ENCODE measurements at regions not wholly inside any gene's neighbourhood (a gene's known extent, or its start where the extent isn't known, plus 50 kb on each side); places are given as distances from the start of the nearest gene placed in this dataset.
"Not testable (repeated sequence)": the region's sequence is repeated elsewhere in the genome, so short reads cannot be mapped to it uniquely, and the experiment has no call there.

DNA sequence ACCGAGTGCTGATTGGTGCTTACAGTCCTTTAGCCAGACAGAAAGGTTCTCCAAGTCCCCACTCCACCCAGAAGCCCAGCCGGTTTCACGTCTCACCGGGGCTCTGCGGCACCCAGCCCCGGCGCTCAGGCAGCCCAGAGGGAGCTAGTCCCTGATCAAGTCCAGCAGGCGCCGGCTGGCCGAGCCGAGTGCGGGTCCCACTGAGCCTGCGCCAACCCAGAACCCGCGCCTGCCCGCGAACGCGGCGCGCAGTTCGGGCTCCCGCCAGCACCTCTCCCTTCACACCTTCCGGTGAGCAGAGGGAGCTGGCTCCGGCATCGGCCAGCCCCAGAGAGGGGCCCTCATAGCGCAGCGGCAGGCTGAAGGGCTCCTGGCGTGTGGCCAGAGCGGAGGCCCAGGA, 481.6 kb upstream of the CHD1 start:
- DNase-seq = not testable (repeated sequence)

DNA sequence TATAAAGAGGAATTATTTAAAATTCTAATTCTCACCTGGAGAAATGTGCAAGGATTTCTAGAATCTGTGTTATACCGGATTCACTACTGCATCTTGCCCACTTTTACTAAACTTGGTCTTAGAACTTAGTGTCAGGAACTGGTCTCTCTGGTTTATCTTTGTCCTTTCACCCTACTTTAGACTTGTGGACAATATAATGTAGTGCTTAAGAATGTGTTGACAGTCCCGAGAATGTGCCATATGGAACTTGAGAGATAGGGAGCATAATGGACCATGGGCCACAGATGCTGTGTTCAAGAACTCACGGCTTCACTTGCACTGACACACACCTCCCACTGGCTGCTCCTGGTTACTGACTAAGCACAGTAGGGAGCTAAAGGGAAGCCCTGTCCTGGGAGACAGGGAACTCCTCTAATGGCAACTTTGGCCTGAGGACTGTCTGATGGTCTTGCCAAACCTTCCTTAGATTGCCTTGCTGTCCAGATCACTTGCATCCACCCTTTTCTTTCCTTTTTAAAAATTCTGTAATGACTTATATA, 476.0 kb upstream of the CHD1 start:
- DNase-seq = not testable (repeated sequence)

DNA sequence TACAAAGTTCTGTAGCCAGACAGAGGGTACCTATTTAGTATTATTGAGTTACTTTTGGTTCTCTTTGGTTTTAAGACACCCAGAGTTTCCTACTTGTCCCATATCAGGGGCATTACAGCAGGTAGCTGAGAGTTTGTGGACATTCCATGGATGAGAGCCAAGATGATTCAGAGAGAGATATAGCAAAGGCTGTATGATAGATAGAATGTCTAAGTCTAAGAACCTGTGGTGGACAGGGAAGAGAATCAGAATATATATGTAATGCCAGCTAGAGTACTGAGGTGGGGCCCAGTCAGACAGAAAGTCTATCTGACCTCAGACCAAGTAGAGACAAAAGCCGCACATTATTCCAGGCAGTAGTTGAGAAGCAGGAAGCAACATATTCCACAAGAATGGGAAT, 471.8 kb upstream of the CHD1 start:
- DNase-seq = not testable (repeated sequence)

DNA sequence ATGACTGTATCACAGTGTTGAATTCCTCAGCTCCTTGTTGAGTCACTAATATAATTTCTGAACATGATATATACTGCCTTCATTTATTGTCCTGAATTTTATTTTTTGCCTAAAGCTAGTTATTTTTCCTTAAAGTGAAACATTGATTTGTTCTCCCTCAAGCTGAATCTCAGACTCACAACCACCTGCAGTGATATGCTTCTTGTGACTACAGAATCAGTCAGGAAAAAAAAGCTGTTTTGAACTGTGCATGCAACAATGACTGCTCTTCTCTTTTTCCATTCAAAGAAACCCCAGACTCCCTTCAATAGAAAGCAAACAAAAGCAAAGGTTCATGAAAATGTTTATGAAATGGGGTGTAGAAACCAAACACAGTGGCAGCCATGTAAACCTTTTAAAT, 470.2 kb upstream of the CHD1 start:
- no peak for DNase-seq

DNA sequence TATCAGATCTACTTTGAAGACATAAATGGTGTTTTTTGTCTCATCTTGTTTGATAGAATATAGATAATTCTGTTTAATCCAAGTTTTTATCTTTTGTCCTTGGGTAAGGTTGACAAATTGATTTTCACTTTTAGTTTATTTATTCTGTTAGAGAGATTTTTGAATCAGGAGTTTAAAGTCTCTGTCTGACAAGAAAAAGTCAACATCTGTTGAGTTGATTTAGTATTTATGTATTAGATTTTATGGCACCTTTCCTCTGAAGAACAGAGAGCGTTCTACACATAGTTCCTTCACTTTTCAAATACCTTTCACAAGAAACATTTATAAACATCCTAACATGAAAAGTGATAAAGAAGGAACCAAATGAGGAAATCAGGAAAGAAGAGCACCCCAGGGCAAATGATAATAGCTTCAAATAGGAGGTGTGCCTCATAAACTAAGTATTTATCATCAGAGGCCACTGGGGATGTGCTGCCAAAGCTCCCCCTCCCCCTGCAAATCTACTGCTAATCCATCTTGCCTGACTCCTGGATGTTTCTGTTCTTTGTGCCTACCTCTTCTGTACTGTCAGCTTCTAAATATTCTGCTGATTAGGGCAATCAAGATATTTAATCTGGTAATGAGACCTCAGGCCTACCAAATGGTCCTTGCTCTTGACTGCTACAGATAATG, 457.7 kb upstream of the CHD1 start:
- no peak for DNase-seq

DNA sequence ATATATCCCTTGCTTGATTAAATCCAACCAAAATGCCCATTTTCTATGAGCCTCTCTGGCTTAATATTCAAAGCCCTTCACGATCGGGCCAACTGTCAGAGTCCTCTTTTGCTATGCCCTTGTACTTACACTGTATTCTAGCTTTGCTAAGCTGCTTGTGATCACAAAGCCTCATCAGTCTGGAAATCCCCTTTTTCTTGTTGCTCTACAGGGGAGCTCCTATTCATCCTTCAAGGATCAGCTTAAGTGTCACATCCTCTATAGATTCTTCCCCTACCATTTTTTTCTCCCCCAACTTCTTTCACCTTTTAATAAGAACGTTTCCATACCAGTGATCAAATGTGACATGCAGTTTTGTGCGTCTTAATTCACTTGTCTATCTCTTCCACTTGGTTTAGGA, 450.4 kb upstream of the CHD1 start:
- DNase-seq = no peak

DNA sequence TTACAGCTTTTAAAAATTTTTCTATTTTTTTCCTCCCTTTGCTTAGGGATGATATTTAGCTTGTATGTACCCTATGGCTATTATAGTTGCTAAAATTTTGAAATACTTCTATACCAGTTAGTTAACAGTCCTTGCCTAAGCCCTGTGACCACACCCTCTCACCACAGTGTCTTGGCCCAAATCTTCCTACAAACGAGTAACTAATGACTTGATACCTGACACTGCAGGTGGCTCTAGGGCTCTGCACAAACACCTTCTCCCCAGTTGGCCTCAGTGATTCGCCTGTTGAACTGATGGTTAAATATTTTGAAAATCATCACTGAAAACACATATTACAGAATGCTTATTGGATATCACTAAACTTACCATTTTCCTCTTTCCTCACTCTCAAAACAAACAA, 449.6 kb upstream of the CHD1 start:
- DNase-seq = no peak

DNA sequence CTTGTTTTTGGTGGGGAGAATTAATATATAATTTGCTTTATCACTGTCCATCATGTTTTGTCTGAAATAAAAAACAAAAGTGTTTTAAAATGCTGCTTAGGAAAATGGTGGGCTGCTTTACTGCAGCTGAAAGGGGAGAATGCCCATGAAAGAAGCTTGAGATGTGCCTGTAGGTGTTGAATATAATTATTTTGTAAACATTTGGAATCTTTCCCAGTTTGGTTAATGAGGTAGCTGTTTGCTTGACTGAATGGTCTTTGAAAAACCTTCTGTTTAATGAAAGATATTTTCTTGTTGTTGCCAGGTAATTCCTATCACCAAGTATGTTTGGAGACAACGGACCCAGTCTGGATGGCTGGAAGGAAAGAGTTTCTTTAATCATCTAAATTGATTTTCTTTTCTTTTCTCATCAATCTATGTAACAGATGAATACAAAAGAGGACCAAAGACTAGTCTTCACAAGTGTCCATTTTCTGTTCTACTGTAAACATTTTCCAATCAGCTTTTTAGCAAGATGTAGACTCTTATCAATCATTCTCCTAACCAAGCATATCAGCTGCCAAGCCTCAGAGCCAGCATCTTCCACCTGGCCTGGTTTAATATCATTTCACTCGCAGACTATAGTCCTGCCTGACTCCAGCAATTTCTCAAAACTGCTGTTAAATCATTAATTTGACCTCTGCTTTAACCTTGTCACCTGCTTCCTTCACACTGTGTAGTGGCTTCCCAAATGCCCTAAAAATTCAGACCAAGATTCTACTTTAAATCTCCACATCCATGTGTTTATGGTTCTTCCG, 441.2 kb upstream of the CHD1 start:
- peak; percentile 94 for DNase-seq

DNA sequence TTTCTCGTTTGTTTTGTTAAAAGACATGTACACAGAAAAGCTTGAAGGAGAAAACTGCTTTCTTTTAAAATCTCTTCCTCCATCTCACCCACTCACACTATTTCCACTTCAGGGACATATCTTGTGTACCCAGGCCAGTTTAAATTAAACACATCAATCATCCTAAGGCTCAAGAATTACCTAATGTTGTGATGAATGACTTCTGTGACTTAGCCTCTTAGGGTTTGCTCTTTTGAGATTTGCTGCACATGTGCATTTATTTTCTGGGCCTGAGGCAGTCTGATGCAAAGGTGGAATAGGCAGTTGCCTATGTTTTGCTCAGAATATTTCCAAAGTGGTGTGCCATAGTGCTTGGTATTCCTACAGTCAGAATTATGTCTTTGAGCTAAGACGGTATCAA, 439.9 kb upstream of the CHD1 start:
- no peak for DNase-seq

DNA sequence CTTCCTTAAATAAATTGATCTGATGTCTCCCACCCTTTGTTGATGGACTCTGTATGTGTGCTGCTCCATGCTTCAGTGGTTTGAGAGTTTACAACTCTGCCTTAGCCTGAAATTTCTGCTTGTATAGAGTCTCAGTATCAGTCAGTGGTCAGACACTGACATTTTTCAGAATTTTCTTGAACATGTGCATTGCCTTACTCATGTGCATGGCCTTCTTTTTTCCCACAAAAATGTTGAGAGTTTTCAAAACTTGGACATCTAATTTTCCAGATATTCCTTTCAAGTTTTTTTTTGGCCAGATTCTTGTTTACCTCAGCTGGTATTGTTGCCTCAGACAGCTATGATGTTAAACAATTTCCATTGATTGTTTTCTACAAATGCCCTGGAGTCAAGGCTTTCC, 427.1 kb upstream of the CHD1 start:
- DNase-seq = no peak

DNA sequence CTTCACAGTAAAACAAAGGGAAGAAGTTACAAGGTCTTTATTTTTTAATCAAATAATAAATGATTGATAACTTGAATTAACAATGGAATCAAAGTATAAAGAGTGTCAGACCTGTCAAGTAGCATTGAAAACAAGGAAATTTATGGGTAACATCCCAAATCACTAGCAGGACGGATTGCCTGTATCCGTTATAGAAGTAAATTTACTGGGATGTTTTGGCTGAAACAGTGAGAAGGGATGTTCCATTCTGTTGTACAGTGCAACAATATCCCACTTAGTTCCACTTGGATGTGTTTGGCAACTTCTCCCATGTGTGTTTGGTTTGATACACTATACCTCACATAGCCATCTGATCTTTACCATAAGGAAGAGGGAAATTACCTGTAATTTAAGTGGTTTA, 421.0 kb upstream of the CHD1 start:
- peak; percentile 34 for DNase-seq

DNA sequence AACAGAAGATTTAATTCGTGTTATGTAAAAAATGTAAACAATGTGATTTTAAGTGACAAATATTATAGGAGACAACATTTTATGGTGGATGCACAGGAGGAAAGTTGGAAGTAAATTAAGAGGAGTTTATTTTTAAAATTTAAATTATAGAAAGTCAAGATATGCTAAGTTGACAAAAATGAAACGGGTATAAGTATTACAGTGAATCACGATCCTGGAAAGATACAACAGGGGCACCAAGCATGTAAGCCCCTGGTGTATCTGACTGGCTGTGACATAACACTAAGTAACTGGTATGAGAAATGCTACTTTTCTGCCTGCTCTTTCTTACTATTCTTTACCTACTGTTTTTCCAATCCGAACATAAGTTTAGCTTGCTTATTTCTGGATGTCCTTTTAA, 419.8 kb upstream of the CHD1 start:
- DNase-seq = no peak

DNA sequence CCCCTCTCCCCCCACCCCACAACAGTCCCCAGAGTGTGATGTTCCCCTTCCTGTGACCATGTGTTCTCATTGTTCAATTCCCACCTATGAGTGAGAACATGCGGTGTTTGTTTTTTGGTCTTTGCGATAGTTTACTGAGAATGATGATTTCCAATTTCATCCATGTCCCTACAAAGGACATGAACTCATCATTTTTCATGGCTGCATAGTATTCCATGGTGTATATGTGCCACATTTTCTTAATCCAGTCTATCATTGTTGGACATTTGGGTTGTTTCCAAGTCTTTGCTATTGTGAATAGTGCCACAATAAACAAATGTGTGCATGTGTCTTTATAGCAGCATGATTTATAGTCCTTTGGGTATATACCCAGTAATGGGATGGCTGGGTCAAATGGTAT, 411.0 kb upstream of the CHD1 start:
- DNase-seq = not testable (repeated sequence)

DNA sequence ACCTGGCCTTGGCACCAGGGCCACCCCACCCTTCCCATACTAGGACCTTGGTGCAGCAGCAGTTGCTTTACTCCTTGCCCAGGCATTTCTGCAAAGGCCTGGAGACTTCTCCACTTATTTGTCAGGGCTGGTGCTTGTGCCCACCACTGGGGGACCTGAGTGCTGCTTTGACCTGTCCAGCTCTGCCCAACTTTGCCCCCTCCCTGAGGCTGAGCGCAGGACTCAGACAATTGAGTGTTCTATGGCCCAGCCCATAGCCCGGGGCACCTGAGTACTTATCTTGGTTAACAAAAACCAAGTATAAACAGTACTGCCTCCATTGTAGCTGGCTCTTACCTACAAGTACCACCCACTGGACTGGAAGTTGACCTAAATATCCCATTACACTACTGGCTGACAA, 406.1 kb upstream of the CHD1 start:
- no peak for DNase-seq

DNA sequence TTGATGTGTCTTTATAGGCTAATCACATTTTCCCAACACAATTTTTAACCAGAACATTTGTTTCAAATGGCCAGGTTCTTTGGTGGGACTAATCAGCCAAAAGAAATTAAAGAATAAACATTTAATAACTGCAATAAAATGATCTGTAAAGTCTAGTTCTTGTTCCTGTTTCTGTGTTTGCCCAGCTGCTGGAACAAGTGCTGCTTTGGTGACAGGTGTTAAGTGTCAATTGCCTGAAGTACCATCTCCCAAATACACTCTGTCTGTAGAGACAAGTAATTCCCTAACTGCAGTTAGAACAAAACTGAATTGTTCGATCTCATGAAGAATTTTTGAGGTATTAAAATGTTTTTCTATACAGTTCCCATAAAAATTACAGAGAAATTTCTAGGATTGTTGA, 402.3 kb upstream of the CHD1 start:
- peak; percentile 83 for DNase-seq

DNA sequence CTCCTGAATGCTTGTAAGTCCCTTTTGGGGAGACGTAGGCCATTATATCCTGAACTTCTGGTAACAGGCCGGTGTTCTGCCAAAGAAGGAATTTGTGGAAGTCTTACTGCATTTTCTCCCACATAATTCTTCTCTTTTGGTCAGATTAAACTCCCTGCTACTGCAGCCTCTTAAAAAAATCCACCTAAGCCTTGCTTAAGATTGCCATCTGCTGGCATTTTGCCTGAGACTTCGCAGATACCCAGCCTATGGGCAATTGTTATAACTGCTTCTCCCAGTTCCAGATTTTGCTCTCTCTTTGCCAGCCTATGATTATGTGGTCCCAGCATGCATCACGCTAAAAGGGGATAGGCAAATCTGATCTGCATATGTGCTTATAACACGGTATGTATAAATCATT, 391.6 kb upstream of the CHD1 start:
- no peak for DNase-seq

DNA sequence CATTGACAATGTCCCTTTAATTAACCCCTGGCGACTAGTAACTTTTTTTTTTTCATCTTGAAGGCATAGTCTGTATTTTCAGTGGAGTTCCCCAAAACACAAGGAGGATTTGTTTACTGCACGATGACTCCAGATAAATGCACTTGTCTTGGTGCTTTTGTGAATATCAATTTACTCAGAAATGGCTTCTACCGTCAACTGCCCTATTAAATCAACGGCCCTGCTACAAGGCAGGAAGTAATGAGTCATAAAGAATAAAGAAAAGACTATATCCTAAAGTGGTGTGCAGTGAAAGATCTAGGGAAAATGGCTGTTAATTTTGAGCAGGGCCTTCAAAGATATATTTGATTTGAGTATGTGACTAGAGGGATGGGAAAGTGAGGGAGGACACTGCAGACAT, 388.3 kb upstream of the CHD1 start:
- DNase-seq = no peak

DNA sequence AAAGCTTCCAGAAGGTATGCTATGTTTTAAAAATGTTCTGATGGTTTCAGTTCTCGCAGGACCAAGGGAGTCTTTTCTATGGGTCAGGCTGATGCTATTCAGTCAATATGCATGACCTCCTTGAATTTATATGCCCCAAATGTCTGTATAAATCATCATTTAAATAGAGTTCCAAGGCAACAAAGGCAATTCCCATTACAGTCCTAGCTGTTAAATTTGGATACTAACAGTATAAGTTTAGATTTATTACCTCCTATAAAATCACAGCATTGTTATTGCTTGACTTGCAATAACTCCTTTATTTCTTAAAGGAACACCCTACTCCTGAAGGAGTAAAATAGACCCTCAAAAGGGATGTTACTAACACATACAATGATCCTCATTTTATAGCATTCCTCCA, 387.7 kb upstream of the CHD1 start:
- DNase-seq = no peak

DNA sequence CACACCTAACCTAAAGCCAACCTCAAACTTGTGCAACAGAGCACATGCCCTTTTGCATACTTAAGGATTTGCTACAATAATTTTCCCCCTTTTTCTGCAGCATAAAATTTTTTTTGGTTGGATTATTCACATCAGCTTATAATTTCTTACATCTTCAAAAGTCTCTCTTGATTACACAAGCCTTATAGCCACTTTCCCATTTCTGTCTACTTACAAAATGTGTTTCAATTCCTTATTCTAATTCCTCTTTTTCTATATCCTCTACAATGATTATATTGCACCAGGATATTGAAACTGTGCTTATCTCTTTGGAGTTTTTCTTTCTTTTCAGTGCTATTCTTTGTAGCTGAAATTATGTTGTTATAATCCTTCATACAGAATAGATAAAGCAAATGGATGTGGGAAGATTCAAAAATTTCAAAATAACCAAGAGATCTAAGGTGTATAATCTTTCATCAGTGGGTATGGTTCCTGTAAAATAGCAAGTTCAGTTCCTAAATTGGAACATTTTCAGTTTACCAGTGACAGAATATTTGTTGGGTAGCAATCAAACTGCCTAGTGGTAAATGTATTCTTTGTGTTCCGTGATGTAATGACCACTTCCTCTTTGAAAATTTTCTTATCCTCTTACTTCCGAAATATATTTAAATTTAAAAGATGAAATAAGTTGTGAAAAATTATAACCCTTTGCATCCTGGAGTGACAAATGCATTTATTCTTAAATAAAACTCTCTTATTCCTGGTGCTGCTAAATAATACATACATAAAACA, 386.8 kb upstream of the CHD1 start:
- DNase-seq = no peak

DNA sequence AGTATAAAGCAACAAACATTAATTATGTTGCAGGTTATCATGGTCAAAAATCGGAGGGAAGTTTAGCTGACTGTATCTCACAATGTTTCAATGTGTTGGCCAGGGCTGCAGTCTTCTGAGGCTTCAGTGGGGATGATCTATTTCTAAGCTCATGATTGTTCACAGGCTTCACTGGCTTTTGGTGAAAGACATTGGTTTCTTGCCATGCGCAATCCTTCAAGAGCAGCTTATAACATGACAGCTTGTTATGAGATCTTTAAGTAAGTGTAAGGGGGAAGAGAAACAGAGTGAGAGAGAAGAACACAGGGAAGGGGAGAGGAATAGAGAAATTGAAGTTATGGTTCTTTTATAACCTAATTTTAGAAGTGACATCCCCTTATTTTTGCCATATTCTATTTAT, 385.9 kb upstream of the CHD1 start:
- no peak for DNase-seq

DNA sequence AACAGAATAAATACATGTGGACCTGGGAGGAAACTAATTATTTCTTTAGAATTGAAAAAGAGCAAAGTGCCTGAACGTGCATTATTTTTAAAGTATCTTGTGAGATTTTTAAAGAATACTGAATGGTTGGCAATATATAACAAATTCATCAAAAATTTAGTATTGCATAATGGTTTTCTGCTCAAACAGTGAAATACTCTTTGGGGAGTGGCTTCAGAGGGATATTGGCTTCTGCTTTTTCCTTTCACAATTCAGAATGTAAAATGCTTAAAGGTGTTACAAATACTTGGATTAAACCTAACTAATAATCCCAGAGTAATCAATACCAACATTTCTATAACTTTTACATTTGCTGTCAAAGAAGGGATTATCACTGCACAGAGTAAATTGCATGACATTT, 379.3 kb upstream of the CHD1 start:
- DNase-seq = no peak

DNA sequence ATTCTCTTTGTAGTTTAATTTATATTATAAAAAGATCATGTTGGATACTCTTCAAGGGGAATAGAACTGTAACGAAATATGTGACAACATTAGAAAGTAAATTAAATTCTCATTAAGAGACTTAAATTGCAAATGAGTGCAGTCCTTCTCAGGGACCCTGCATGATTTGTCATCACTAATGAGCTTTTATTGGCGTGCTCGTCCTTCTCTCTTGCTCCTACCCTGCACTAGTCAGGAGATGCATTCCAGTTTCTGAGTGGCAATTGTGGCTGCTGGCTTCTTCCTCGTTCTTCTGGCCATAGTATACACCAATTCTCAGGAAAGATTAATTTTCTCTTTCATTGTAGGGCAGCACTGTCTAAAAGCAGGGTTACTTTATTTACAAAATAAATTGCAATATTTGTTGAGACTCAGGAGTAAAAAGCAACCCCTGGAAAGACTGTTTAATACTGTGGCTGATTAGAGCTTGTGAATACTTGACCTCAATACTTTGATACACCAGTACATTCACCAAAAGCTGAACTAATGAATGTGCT, 376.3 kb upstream of the CHD1 start:
- DNase-seq = no peak

DNA sequence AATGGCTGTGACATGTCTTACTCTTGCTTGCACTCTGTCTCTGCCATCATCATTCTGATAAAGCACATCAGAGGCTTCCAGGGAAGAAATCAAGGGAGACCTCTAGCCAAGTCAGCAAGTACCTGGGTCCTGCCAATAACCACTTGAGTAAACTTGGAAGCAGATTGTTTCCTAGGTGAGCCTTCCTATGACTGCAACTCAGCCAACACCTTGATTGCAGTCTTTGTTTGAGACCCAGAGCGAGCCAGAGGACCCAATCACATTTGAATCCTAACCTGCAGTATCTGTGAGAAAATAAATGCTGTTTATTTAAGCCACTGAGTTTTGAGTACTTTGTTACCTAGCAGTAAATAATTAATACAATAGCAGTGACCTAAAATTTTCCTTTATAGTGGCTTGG, 356.8 kb upstream of the CHD1 start:
- DNase-seq = peak; percentile 62

DNA sequence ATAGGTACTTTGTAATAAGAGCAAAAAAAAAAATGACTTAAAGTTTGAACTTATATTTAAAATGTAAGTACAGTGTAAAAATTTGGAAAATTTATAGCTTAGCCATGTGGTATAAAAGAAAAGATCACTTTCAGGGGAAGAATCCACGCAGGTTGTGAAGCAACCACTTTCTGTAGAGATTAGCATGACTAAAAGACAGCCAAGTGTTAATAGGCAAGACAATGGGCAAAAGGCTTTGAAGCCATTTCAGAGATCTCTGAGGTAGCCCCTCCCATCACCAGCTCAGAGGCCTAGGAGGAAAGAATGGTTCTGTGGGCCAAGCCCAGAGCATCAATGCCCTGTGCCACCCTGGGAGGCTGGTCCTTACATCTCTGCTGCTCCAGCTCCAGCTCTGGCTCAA, 346.3 kb upstream of the CHD1 start:
- no peak for DNase-seq

Data from NCI-H1105 treated with DMSO at 0.1 percent for 48 hours (cell line).